Inflammatory macrophage treated with lipopolysaccharide for 4 hours (primary cell): ENCODE measurements at regions not wholly inside any gene's neighbourhood (a gene's known extent, or its start where the extent isn't known, plus 50 kb on each side); places are given as distances from the start of the nearest gene placed in this dataset.

Experiments used
- DNase-seq: peaks from one replicate; pipeline ENCODE4 v3.0.0-alpha.2; 2020

DNA sequence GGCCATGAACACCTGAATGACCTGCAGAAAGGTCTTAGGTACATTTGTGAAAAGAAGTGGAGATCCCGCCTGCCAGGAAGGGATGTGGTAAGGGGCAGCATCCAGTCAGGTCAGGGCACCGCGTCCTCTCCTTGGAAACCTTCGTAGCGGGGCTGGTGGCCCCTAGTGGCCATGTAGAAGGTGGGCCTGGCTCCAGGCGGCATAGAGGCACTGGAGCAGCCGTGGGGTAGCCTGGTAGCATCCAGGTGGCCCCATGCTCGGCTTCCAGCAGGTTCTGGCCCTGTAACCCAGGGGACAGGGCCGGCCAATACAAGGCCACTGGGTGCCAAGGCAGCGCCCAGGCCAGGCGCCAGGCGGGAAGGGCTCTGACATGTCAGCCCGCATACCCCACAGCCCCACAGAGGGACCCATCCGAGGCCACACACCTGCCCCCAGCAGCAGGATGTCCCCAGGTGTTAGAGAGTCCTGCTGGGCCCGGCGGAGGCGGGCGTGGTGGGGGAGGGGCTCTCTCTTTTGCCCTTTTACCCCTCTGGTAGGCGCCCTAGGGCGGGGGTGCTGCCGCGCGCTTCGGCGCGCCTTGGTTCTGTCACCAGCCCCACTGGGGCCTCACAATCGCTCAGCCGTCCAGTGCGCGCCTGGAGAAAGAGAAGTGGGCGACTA, 58.3 kb upstream of the SPATA31E1 start:
- DNase-seq: no peak

DNA sequence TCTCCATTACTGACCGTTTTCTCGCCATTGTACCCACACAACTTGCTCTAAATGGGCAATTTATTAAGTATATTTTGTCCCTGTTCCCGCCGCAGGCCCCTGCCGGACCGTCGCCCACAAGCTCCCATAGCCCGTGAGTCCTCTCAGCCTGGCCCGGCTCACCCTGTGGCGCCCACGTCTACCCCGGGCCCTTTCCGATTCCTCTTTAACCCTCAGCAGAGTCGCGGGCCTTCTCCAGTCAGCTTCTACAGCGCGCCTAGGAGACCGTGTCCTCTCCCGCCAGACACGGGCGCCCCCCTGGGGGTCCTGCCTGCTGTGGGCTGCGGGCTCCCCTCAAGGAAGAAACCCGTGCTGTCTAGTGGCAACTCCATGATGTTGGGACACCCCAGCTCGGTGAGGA, 57.8 kb upstream of the SPATA31E1 start:
- no peak for DNase-seq

DNA sequence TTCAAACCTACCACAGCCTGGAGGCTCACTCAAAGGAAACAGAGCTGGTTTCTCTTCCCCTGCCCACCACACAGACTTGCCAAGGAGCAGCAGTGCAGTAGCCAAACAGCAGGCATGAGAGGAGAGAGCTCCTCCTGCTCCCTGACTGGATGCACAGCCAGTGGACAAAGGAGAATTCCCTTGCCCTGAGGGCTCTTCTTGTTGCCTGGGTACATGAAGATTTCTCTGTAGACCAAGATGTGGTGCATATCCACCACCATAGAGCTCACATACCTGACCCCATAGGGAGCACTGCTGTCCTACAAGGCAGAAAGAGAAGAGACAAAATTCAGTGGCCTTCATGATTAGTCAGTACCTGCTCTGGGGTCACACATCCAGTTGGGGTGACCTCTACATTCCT, 56.3 kb upstream of the SPATA31E1 start:
- DNase-seq: no peak

DNA sequence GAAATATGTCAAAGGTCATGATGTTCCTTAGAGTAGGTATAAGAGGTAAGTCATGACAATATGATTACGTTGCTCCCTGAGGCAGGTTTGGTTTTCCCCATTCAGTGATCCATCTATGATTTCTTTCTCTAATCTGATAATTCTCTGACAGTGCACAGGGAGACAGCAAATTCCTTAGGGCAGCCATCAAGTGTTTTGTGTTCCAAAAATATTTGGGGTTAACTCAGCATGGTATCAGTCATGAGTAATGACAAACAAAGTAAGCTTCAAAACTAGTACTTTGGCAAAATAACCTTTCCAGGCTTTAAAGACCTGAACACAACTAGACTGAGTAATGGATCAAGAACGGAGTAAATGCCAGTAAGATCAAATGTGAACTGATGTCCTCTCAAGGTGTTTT, 55.3 kb upstream of the SPATA31E1 start:
- no peak for DNase-seq

DNA sequence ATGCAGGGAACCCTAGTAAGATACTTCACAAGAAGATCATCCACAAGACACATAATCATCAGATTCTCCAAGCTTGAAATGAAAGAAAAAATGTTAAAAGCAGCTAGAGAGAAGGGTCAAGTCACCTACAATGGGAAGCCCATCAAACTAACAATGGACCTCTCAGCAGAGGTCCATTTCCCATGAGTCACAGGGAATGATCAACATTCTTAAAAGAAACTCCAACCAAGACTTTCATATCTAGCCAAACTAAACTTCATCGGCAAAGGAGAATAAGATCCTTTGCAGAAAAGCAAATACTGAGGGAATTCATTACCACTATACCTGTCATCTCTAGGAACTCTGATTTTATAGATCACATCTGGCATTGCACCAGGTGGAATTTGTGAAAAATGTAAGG, 52.9 kb upstream of the SPATA31E1 start:
- DNase-seq: no peak

DNA sequence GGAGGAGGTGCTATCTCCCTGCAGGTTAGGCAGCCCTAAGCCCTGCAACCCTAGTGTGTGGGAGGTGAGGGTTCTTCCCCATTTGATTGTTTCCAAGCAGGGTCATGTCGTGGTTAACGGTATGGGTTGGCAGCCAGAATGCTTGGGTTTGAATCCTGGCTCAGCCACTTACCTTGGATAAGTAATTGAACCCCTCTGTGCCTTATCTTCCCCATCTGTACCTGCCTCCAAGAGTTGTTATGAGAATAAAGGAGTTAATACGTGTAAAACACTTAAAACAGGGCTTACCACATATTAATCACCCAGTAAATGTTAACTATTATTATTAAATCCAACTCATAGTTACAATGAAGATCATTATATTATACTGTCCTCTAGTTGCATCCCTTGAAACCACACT, 52.2 kb upstream of the SPATA31E1 start:
- DNase-seq: no peak

DNA sequence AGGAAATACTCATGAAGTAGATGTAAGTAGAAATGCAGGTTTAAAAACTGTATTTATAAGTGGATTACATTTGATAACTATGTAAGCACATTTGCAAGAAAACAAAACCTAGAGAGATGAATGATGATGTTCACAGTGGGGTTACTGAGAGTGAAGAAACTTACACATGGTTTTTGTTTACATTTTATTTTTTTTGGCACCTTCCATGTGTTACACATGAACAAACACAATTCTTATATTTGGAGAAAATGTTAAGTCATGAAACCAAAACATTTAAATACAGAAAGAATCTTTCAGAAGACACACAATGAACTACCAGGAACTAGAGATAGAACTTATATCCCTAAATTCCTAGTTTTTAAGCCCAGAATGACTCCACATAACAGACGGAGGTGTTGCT, 51.5 kb upstream of the SPATA31E1 start:
- no peak for DNase-seq
